ENCODE measurements at regions not wholly inside any gene's neighbourhood (a gene's known extent, or its start where the extent isn't known, plus 50 kb on each side); places are given as distances from the start of the nearest gene placed in this dataset.

DNA sequence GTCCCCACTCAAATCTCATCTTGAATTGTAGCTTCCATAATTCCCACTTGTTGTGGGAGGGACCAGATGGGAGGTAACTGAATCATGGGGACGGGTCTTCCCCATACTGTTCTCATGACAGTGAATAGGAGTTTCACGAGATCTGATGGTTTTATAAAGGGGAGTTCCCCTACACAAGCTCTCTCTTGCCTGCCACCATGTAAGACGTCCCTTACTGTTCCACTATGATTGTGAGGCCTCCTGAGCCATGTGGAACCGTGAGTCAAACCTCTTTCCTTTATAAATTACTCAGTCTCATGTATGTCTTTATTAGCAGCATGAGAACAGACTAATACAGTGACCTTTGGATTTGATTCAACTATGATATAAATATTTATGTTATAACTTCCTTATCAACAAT is 78.0 kb downstream of the CYRIA start:
- Histone ChIP-seq H4K5ac (ENCODE audit: insufficient read length, low read depth, low read length) (no peak overlapping the region), H2AK5ac (ENCODE audit: low read depth, low read length) (no peak overlapping the region), H3K27ac (ENCODE audit: low read depth, low read length) (no peak overlapping the region), H2BK12ac (ENCODE audit: low read depth, low read length) (no peak overlapping the region), H3K4ac (replicated peaks; ENCODE audit: insufficient read length, low read depth, low read length) (no peak overlapping the region), H2BK120ac (replicated peaks; ENCODE audit: low read depth, low read length) (no peak overlapping the region), H3K36me3 (ENCODE audit: control insufficient read depth in 2 of 4, insufficient read depth in 4 of 4, low read length in 3 of 4) (no peaks in the 10 kb centered on the region), H3K9me3 (ENCODE audit: insufficient read depth in 2 of 2, low read depth in 1 of 2, low read length in 1 of 2) (no peaks in the 10 kb centered on the region), H3K23me2 (ENCODE audit: low read depth, low read length) (no peaks in the 10 kb centered on the region), H4K20me1 (replicated peaks in 1 of 2; ENCODE audit: control insufficient read depth in 1 of 2, insufficient read depth in 2 of 2, low read length in 2 of 2) (no peaks in the 10 kb centered on the region), H2BK20ac (ENCODE audit: low read length) (no peak overlapping the region), H3K4me1 (replicated peaks in 1 of 4; ENCODE audit: control insufficient read depth in 3 of 4, insufficient read depth in 4 of 4, low read length in 3 of 4) (peaks cover 2 to 5% (median 5%) of the 10 kb centered on the region in 4 experiments; a peak in 4 of 7 replicates), H4K91ac (replicated peaks; ENCODE audit: insufficient read length, low read length) (no peak overlapping the region), H3K23ac (ENCODE audit: insufficient read length) (no peak overlapping the region), H3K4me3 (ENCODE audit: extremely low read depth in 1 of 4, insufficient read depth in 2 of 4, low read depth in 3 of 4, low read length in 4 of 4) (no peak overlapping the region), H3K56ac (replicated peaks; ENCODE audit: insufficient read length, low read depth, low read length) (no peak overlapping the region), H3K9ac (replicated peaks in 1 of 4; ENCODE audit: extremely low read depth in 1 of 4, low read depth in 3 of 4, low read length in 3 of 4) (no peak overlapping the region), H3K27me3 (replicated peaks in 1 of 4; ENCODE audit: control insufficient read depth in 3 of 4, extremely low read depth in 1 of 4, insufficient read depth in 3 of 4, low read length in 3 of 4) (no peaks in the 10 kb centered on the region), H2AFZ (ENCODE audit: low read length) (no peak overlapping the region), H3K4me2 (ENCODE audit: insufficient read depth in 1 of 2, low read depth in 2 of 2, low read length in 2 of 2) (no peak overlapping the region), H2BK5ac (ENCODE audit: low read depth, low read length) (no peak overlapping the region), H4K8ac (ENCODE audit: extremely low read depth, insufficient read depth, low read length) (no peak overlapping the region), H2BK15ac (ENCODE audit: low read length) (no peak overlapping the region), H3K18ac (ENCODE audit: extremely low read depth, low read length) (no peak overlapping the region), H3K79me2 (ENCODE audit: control insufficient read depth in 1 of 2, insufficient read depth in 2 of 2, low read length in 2 of 2) (no peaks in the 10 kb centered on the region), H3K79me1 (ENCODE audit: low read depth, low read length) (no peaks in the 10 kb centered on the region), H3K14ac (ENCODE audit: insufficient read length) (no peak overlapping the region)
- 82% methylated on average over 4 of the region's 4 CpGs; no CpG with 5 or more reads in 1 of the 2 experiments for WGBS, 2 experiments (ENCODE audit: extremely low coverage in 1 of 2, insufficient coverage in 1 of 2, insufficient read length in 1 of 2, insufficient replicate concordance in 2 of 2, low coverage in 1 of 2, low lambda C conversion rate in 2 of 2, missing lambda C conversion rate in 1 of 2)
- DNase-seq (ENCODE audit: low read depth in 1 of 2, low spot score in 2 of 2) (no peak), FAIRE-seq (no peak)
- TF ChIP-seq KDM4A (IDR thresholded peaks at IDR 0.05; ENCODE audit: low read depth, low read length, severe bottlenecking) (no peak), BRCA1 (IDR thresholded peaks at IDR 0.05; ENCODE audit: low read depth, low read length) (no peak), SRF (IDR thresholded peaks at IDR 0.05; ENCODE audit: low read depth, low read length) (no peak), JUN (IDR thresholded peaks at IDR 0.05; ENCODE audit: low read depth, low read length) (no peak), TEAD4 (IDR thresholded peaks at IDR 0.05; ENCODE audit: low read depth, low read length) (no peak), JUND (IDR thresholded peaks at IDR 0.05; ENCODE audit: low read length) (no peak), HDAC2 (IDR thresholded peaks at IDR 0.05; ENCODE audit: borderline replicate concordance in 1 of 2, low read depth in 2 of 2, low read length in 2 of 2) (no peak), ASH2L (IDR thresholded peaks at IDR 0.05; ENCODE audit: low read length) (no peak)
- ChIA-PET CTCF (ENCODE audit: partially characterized antibody) (interaction anchor here (0.8 to 1.6 kb wide), 3 partner anchors 21 to 61 kb away, joined by 3 to 4 read pairs (median 3); no protein-coding TSS in a partner anchor), POLR2A (ENCODE audit: partially characterized antibody) (no interaction called here)

All from H1 (cell line).